WTC11 (cell line): ENCODE measurements at regions not wholly inside any gene's neighbourhood (a gene's known extent, or its start where the extent isn't known, plus 50 kb on each side); places are given as distances from the start of the nearest gene placed in this dataset.

ENCODE experiments used
- ATAC-seq: fragments of 200-7000 bp; cut with Tn5 transposase; 2 replicates; pipeline ENCODE4 v1.10.0; 2021; ENCODE audit warnings: mild to moderate bottlenecking, moderate library complexity
- CTCF ChIA-PET: fragments of 300-600 bp; sonication (Branson Sonifier 250); formaldehyde crosslinking; loops from one replicate; lab custom pipeline; 2021; ENCODE audit warnings: antibody characterized with exemption; lab: Charles Lee
- POLR2A ChIA-PET: fragments of 350-600 bp; sonication (Branson Sonifier 250); formaldehyde crosslinking; loops from one replicate; lab custom pipeline; 2021; ENCODE audit warnings: antibody characterized with exemption; lab: Charles Lee
- DNase-seq: peaks from one replicate; pipeline ENCODE4 v3.0.0; 2021; ENCODE audit warnings: low spot score
- H3K27ac Mint-ChIP-seq: 2 replicates; pipeline ENCODE4 v1.8.0; 2021; ENCODE audit warnings: mixed read lengths
- H3K27me3 Mint-ChIP-seq: 2 replicates; pipeline ENCODE4 v1.8.0; 2021; ENCODE audit warnings: low read depth, mild to moderate bottlenecking, moderate library complexity, mixed read lengths
- H3K36me3 Mint-ChIP-seq: 2 replicates; pipeline ENCODE4 v1.8.0; 2021; ENCODE audit warnings: mixed read lengths
- H3K4me1 Mint-ChIP-seq: 2 replicates; pipeline ENCODE4 v1.8.0; 2022; ENCODE audit warnings: mixed read lengths
- H3K4me3 Mint-ChIP-seq: 2 replicates; pipeline ENCODE4 v1.8.0; 2021; ENCODE audit warnings: mild to moderate bottlenecking, moderate library complexity, mixed read lengths
- H3K9me3 Mint-ChIP-seq: 2 replicates; pipeline ENCODE4 v1.8.0; 2021; ENCODE audit warnings: mixed read lengths
- AR ChIP-seq: fragments of 250-450 bp; sonication (Bioruptor Pico); IDR thresholded peaks from 2 replicates; pipeline ENCODE4 v1.9.0; 2021; ENCODE audit warnings: mild to moderate bottlenecking
- ATF2 ChIP-seq: sonication (generic); formaldehyde crosslinking; IDR thresholded peaks from 2 replicates; pipeline ENCODE4 v1.8.1; 2022; ENCODE audit warnings: low read depth, missing genetic modification reagents, borderline replicate concordance
- IRF1 ChIP-seq: sonication (generic); formaldehyde crosslinking; IDR thresholded peaks from 2 replicates; pipeline ENCODE4 v1.8.0; 2023; ENCODE audit warnings: missing genetic modification reagents
- IRF2 ChIP-seq: sonication (generic); formaldehyde crosslinking; IDR thresholded peaks from 2 replicates; pipeline ENCODE4 v1.8.0; 2022; ENCODE audit warnings: low read depth, missing genetic modification reagents, borderline replicate concordance
- PRRX2 ChIP-seq: fragments of 250-450 bp; sonication (Bioruptor Pico); IDR thresholded peaks from 2 replicates; pipeline ENCODE4 v1.8.0; 2021; ENCODE audit warnings: mild to moderate bottlenecking
- TP53 ChIP-seq: sonication (generic); formaldehyde crosslinking; IDR thresholded peaks from 2 replicates; pipeline ENCODE4 v1.8.1; 2023; ENCODE audit warnings: mild to moderate bottlenecking, missing genetic modification reagents
- ZMAT4 ChIP-seq: fragments of 250-450 bp; sonication (Bioruptor Pico); IDR thresholded peaks from 2 replicates; pipeline ENCODE4 v1.9.0; 2021; ENCODE audit warnings: mild to moderate bottlenecking
- ZNF138 ChIP-seq: sonication (generic); formaldehyde crosslinking; conservative IDR thresholded peaks from 2 replicates; pipeline ENCODE4 v1.8.1; 2022; ENCODE audit warnings: mild to moderate bottlenecking, moderate library complexity, missing genetic modification reagents
- ZNF263 ChIP-seq: sonication (generic); formaldehyde crosslinking; IDR thresholded peaks from 2 replicates; pipeline ENCODE4 v1.8.1; 2022; ENCODE audit warnings: low read depth, mild to moderate bottlenecking, moderate library complexity, missing genetic modification reagents
- ZNF512 ChIP-seq: sonication (generic); formaldehyde crosslinking; IDR thresholded peaks from 2 replicates; pipeline ENCODE4 v1.8.1; 2022; ENCODE audit warnings: missing genetic modification reagents, borderline replicate concordance
- TF ChIP-seq, protein P1 (sequence below): sonication (generic); formaldehyde crosslinking; IDR thresholded peaks from 2 replicates; pipeline ENCODE4 v1.8.0; 2023; ENCODE audit warnings: missing genetic modification reagents, mild to moderate bottlenecking, borderline replicate concordance

DNA sequence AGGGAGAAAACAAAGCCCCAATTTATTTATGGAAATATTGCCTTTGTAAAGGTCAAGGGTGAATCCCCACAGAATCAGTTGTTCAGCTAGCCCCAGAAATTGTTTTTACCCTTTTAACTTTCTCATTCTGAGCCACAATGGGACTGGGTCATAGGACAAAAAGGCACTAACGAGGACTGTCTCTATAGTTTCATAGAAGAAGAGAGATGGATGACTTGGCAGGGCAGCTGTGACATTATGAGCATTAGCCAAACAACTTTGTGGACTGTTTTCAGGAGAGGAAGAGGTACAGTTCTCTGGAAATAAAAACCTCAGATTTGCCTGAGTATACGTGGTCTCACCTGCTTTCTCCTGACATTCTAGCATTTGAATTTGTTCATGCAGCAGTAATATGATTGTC lies 1155.8 kb upstream of the CHAC2 start:
- Mint-ChIP-seq H3K9me3 (peaks cover 11% of the 10 kb centered on the region), H3K4me3 (no peak overlapping the region), H3K27me3 (no peaks in the 10 kb centered on the region), H3K27ac (no peak overlapping the region), H3K36me3 (peaks cover 6% of the 10 kb centered on the region), H3K4me1 (peaks cover 2% of the 10 kb centered on the region)
- ChIA-PET CTCF (no interaction called here), POLR2A (no interaction called here)
- no peak for DNase-seq
- ATAC-seq = no peak
- TF ChIP-seq PRRX2 (CRISPR knock-in tag) (no peak), ZNF263 (no peak)

GRCh38 chr2:52608030-52608429 lies 1159.6 kb upstream of the CHAC2 start:
- ChIA-PET POLR2A (no interaction called here), CTCF (no interaction called here)
- Mint-ChIP-seq H3K4me1 (peaks cover 2% of the 10 kb centered on the region), H3K36me3 (no peaks in the 10 kb centered on the region), H3K9me3 (peaks cover 11% of the 10 kb centered on the region), H3K4me3 (no peak overlapping the region), H3K27ac (no peak overlapping the region), H3K27me3 (no peaks in the 10 kb centered on the region)
- ATAC-seq (no peak), DNase-seq (no peak)
- TF ChIP-seq IRF2 (CRISPR knock-in tag) (no peak), ZNF138 (CRISPR knock-in tag) (no peak), TP53 (no peak), ZNF512 (CRISPR knock-in tag) (no peak), IRF1 (no peak), ATF2 (CRISPR knock-in tag) (no peak), AR (CRISPR knock-in tag) (no peak), ZMAT4 (CRISPR knock-in tag) (no peak)
- TF ChIP-seq, protein P1, sequence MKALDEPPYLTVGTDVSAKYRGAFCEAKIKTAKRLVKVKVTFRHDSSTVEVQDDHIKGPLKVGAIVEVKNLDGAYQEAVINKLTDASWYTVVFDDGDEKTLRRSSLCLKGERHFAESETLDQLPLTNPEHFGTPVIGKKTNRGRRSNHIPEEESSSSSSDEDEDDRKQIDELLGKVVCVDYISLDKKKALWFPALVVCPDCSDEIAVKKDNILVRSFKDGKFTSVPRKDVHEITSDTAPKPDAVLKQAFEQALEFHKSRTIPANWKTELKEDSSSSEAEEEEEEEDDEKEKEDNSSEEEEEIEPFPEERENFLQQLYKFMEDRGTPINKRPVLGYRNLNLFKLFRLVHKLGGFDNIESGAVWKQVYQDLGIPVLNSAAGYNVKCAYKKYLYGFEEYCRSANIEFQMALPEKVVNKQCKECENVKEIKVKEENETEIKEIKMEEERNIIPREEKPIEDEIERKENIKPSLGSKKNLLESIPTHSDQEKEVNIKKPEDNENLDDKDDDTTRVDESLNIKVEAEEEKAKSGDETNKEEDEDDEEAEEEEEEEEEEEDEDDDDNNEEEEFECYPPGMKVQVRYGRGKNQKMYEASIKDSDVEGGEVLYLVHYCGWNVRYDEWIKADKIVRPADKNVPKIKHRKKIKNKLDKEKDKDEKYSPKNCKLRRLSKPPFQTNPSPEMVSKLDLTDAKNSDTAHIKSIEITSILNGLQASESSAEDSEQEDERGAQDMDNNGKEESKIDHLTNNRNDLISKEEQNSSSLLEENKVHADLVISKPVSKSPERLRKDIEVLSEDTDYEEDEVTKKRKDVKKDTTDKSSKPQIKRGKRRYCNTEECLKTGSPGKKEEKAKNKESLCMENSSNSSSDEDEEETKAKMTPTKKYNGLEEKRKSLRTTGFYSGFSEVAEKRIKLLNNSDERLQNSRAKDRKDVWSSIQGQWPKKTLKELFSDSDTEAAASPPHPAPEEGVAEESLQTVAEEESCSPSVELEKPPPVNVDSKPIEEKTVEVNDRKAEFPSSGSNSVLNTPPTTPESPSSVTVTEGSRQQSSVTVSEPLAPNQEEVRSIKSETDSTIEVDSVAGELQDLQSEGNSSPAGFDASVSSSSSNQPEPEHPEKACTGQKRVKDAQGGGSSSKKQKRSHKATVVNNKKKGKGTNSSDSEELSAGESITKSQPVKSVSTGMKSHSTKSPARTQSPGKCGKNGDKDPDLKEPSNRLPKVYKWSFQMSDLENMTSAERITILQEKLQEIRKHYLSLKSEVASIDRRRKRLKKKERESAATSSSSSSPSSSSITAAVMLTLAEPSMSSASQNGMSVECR (CRISPR knock-in tag) = no peak
